H9 (cell line): ENCODE measurements at regions not wholly inside any gene's neighbourhood (a gene's known extent, or its start where the extent isn't known, plus 50 kb on each side); places are given as distances from the start of the nearest gene placed in this dataset.
"Not testable (repeated sequence)": the region's sequence is repeated elsewhere in the genome, so short reads cannot be mapped to it uniquely, and the experiment has no call there.

Experiments used
- DNase-seq: peaks from one replicate; pipeline ENCODE4 v3.0.0-alpha.2; 2017
- H2AFZ ChIP-seq: one replicate; pipeline ENCODE4 v1.6.1; 2013; ENCODE audit warnings: mild to moderate bottlenecking, low read length, control low read depth, moderate library complexity
- H2AK5ac ChIP-seq: 2 replicates; pipeline ENCODE4 v1.6.1; 2013; ENCODE audit warnings: low read length, control low read depth, mixed read lengths; ENCODE audit not compliant: insufficient read length
- H2BK120ac ChIP-seq: one replicate; pipeline ENCODE4 v1.6.1; 2013; ENCODE audit warnings: low read depth, mild to moderate bottlenecking, low read length, control low read depth, inconsistent platforms; ENCODE audit not compliant: poor library complexity, severe bottlenecking
- H2BK12ac ChIP-seq: 2 replicates; pipeline ENCODE4 v1.6.1; 2013; ENCODE audit warnings: low read length, control low read depth, mixed read lengths, low read depth; ENCODE audit not compliant: insufficient read length
- H2BK15ac ChIP-seq: 2 replicates; pipeline ENCODE4 v1.6.1; 2013; ENCODE audit warnings: low read depth, low read length, control low read depth
- H2BK20ac ChIP-seq: one replicate; pipeline ENCODE4 v1.6.1; 2013; ENCODE audit warnings: low read depth, mild to moderate bottlenecking, low read length, control low read depth, inconsistent platforms; ENCODE audit not compliant: poor library complexity, severe bottlenecking
- H2BK5ac ChIP-seq: 2 replicates; pipeline ENCODE4 v1.6.1; 2013; ENCODE audit warnings: low read length, control low read depth, mixed read lengths; ENCODE audit not compliant: insufficient read length
- H3K14ac ChIP-seq: 2 replicates; pipeline ENCODE4 v1.6.1; 2013; ENCODE audit warnings: low read length, control low read depth; ENCODE audit not compliant: insufficient read depth
- H3K18ac ChIP-seq: 2 replicates; pipeline ENCODE4 v1.6.1; 2013; ENCODE audit warnings: low read depth, mild to moderate bottlenecking, mixed read lengths, low read length, control low read depth; ENCODE audit not compliant: insufficient read length
- H3K23ac ChIP-seq: 2 replicates; pipeline ENCODE4 v1.6.1; 2013; ENCODE audit warnings: low read length, control low read depth, mixed read lengths, low read depth; ENCODE audit not compliant: insufficient read length
- H3K23me2 ChIP-seq: 2 replicates; pipeline ENCODE4 v1.6.1; 2013; ENCODE audit warnings: low read depth, mild to moderate bottlenecking, mixed read lengths, low read length, control low read depth; ENCODE audit not compliant: insufficient read length, poor library complexity, severe bottlenecking
- H3K27ac ChIP-seq: 2 replicates; pipeline ENCODE4 v1.5.1; 2013; ENCODE audit warnings: low read length, control low read depth, mixed read lengths, low read depth; ENCODE audit not compliant: insufficient read length
- H3K27me3 ChIP-seq: 2 replicates; pipeline ENCODE4 v1.6.1; 2013; ENCODE audit warnings: low read length, control low read depth, inconsistent platforms; ENCODE audit not compliant: insufficient read depth
- H3K4ac ChIP-seq: 2 replicates; pipeline ENCODE4 v1.6.1; 2013; ENCODE audit warnings: low read depth, mild to moderate bottlenecking, control low read depth, inconsistent platforms, low read length, moderate library complexity
- H3K4me1 ChIP-seq: 2 replicates; pipeline ENCODE4 v1.6.1; 2013; ENCODE audit warnings: low read length, control low read depth, inconsistent platforms; ENCODE audit not compliant: insufficient read depth
- H3K4me2 ChIP-seq: 2 replicates; pipeline ENCODE4 v1.6.1; 2013; ENCODE audit warnings: low read length, control low read depth, mixed read lengths; ENCODE audit not compliant: insufficient read length, insufficient read depth
- H3K56ac ChIP-seq: 2 replicates; pipeline ENCODE4 v1.6.1; 2013; ENCODE audit warnings: low read depth, mild to moderate bottlenecking, mixed read lengths, low read length, control low read depth; ENCODE audit not compliant: insufficient read length
- H3K79me1 ChIP-seq: 2 replicates; pipeline ENCODE4 v1.6.1; 2013; ENCODE audit warnings: low read depth, mild to moderate bottlenecking, moderate library complexity, low read length, control low read depth, inconsistent platforms; ENCODE audit not compliant: insufficient read depth, poor library complexity, severe bottlenecking
- H3K79me2 ChIP-seq: 2 replicates; pipeline ENCODE4 v1.6.1; 2013; ENCODE audit warnings: low read length, control low read depth, inconsistent platforms; ENCODE audit not compliant: insufficient read depth
- H3K9ac ChIP-seq: 2 replicates; pipeline ENCODE4 v1.6.1; 2013; ENCODE audit warnings: low read length, control low read depth, mixed read lengths; ENCODE audit not compliant: insufficient read length; ENCODE audit errors: extremely low read depth
- H3K9me3 ChIP-seq: one replicate; pipeline ENCODE4 v1.6.1; 2013; ENCODE audit warnings: low read depth, low read length, inconsistent platforms; ENCODE audit not compliant: control insufficient read depth
- H3T11ph ChIP-seq: one replicate; pipeline ENCODE4 v1.6.1; 2013; ENCODE audit warnings: mild to moderate bottlenecking, low read length, control low read depth, inconsistent platforms
- H4K20me1 ChIP-seq: one replicate; pipeline ENCODE4 v1.6.1; 2013; ENCODE audit not compliant: control insufficient read depth, insufficient read length, insufficient read depth
- H4K5ac ChIP-seq: 2 replicates; pipeline ENCODE4 v1.6.1; 2013; ENCODE audit warnings: low read depth, mild to moderate bottlenecking, mixed read lengths, low read length, control low read depth; ENCODE audit not compliant: insufficient read length
- H4K8ac ChIP-seq: replicated peaks from 2 replicates; pipeline ENCODE4 v1.6.1; 2013; ENCODE audit warnings: low read length, control low read depth, mixed read lengths, low read depth; ENCODE audit not compliant: insufficient read length
- H4K91ac ChIP-seq: 2 replicates; pipeline ENCODE4 v1.6.1; 2013; ENCODE audit warnings: low read depth, mild to moderate bottlenecking, moderate library complexity, mixed read lengths, low read length, control low read depth; ENCODE audit not compliant: insufficient read length
- H3K27ac Mint-ChIP-seq, 3 experiments: 2 replicates in 2 of 3; 3 replicates in 1 of 3; pipeline ENCODE4 v1.8.0; 2020 to 2021; ENCODE audit warnings: mixed read lengths in 3 of 3, mild to moderate bottlenecking in 1 of 3, moderate library complexity in 1 of 3
- H3K27me3 Mint-ChIP-seq: 2 replicates; pipeline ENCODE4 v1.8.0; 2021; ENCODE audit warnings: low read depth, mild to moderate bottlenecking, moderate library complexity, mixed read lengths
- H3K36me3 Mint-ChIP-seq, 3 experiments: 2 replicates in 2 of 3; 3 replicates in 1 of 3; pipeline ENCODE4 v1.8.0; 2020 to 2021; ENCODE audit warnings: low read depth in 3 of 3, mixed read lengths in 3 of 3; ENCODE audit not compliant: insufficient read depth in 1 of 3
- H3K4me1 Mint-ChIP-seq, 2 experiments: 2 replicates each; pipeline ENCODE4 v1.8.0; 2020; ENCODE audit warnings: mixed read lengths in 2 of 2
- H3K4me3 Mint-ChIP-seq, 2 experiments: 2 replicates in 1 of 2; 3 replicates in 1 of 2; pipeline ENCODE4 v1.8.0; 2020 to 2021; ENCODE audit warnings: mild to moderate bottlenecking in 2 of 2, mixed read lengths in 2 of 2, moderate library complexity in 1 of 2
- H3K9me3 Mint-ChIP-seq, 2 experiments: 2 replicates in 1 of 2; 3 replicates in 1 of 2; pipeline ENCODE4 v1.8.0; 2020; ENCODE audit warnings: mild to moderate bottlenecking in 2 of 2, mixed read lengths in 2 of 2, moderate library complexity in 1 of 2
- CTCF ChIP-seq: fragments of 200-600 bp; sonication (generic); conservative IDR thresholded peaks from 3 replicates; pipeline ENCODE4 v1.8.0; 2021; ENCODE audit warnings: antibody characterized with exemption, mild to moderate bottlenecking
- WGBS: extraction: QIAGEN DNeasy Blood & Tissue Kit; methylation state at CpG from one replicate; pipeline ENCODE4 v1.1.7; 2013; ENCODE audit warnings: missing lambda C conversion rate, low lambda C conversion rate, mixed read lengths; ENCODE audit not compliant: insufficient read length; ENCODE audit errors: extremely low coverage; 5-methylcytosine and 5-hydroxymethylcytosine counted together

GRCh38 chr3:177498037-177498857, 301.0 kb upstream of the TBL1XR1 start:
- Histone ChIP-seq H2AK5ac (no peak overlapping the region), H3K23ac (no peak overlapping the region), H3K79me2 (no peaks in the 10 kb centered on the region), H3K56ac (no peak overlapping the region), H3K18ac (no peak overlapping the region), H4K91ac (no peak overlapping the region), H2AFZ (no peak overlapping the region), H4K8ac (no peak overlapping the region), H3K4me2 (no peak overlapping the region), H2BK20ac (no peak overlapping the region), H3K4me1 (no peaks in the 10 kb centered on the region), H3K9me3 (no peaks in the 10 kb centered on the region), H3K23me2 (no peaks in the 10 kb centered on the region), H3K79me1 (no peaks in the 10 kb centered on the region), H3K14ac (no peak overlapping the region), H4K5ac (no peak overlapping the region), H2BK12ac (no peak overlapping the region), H3K9ac (no peak overlapping the region), H3T11ph (no peak overlapping the region), H3K27me3 (no peaks in the 10 kb centered on the region), H4K20me1 (no peaks in the 10 kb centered on the region), H3K27ac (no peak overlapping the region), H2BK5ac (no peak overlapping the region), H3K4ac (no peak overlapping the region), H2BK120ac (no peak overlapping the region), H2BK15ac (no peak overlapping the region)
- no peak for TF ChIP-seq CTCF
- no peaks in the 10 kb centered on the region for H3K36me3 Mint-ChIP-seq
- no peaks in the 10 kb centered on the region for H3K27me3 Mint-ChIP-seq
- no peak overlapping the region; a peak in 1 of 7 replicates for H3K27ac Mint-ChIP-seq
- H3K9me3 Mint-ChIP-seq: no peaks in the 10 kb centered on the region
- DNase-seq: no peak
- no CpG with 5 or more reads among the region's 5 CpGs for WGBS
- H3K4me3 Mint-ChIP-seq: no peak overlapping the region
- H3K4me1 Mint-ChIP-seq: no peaks in the 10 kb centered on the region

GRCh38 chr3:177499039-177499438, 301.8 kb upstream of the TBL1XR1 start:
- no CpG with 5 or more reads among the region's 2 CpGs for WGBS

More at GRCh38 chr3:177499039-177499438, 301.8 kb upstream of the TBL1XR1 start:
- H3T11ph ChIP-seq, H2BK5ac ChIP-seq, H3K14ac ChIP-seq, H2AFZ ChIP-seq, H3K18ac ChIP-seq, H3K56ac ChIP-seq, H3K4ac ChIP-seq, H3K27ac Mint-ChIP-seq, H3K27ac ChIP-seq, H2AK5ac ChIP-seq, H3K4me2 ChIP-seq, H3K9me3 ChIP-seq, H3K4me1 ChIP-seq, H4K20me1 ChIP-seq, H3K9ac ChIP-seq, H4K91ac ChIP-seq, H2BK12ac ChIP-seq, DNase-seq, H4K8ac ChIP-seq, H3K27me3 Mint-ChIP-seq, H3K4me3 Mint-ChIP-seq, H3K36me3 Mint-ChIP-seq, H3K79me2 ChIP-seq, H3K9me3 Mint-ChIP-seq, H3K23ac ChIP-seq, H4K5ac ChIP-seq, H2BK20ac ChIP-seq, H3K4me1 Mint-ChIP-seq, H3K27me3 ChIP-seq, H3K79me1 ChIP-seq, H3K23me2 ChIP-seq, H2BK15ac ChIP-seq, H2BK120ac ChIP-seq: not testable (repeated sequence)
